ENCODE measurements at regions not wholly inside any gene's neighbourhood (a gene's known extent, or its start where the extent isn't known, plus 50 kb on each side); places are given as distances from the start of the nearest gene placed in this dataset.

GRCh38 chr21:39033878-39034589 lies 149.2 kb downstream of the PSMG1 start:
- POLR2A ChIA-PET = no interaction called here
- CTCF ChIA-PET = no interaction called here
- no peak for TF ChIP-seq CTCF (IDR thresholded peaks at IDR 0.05; ENCODE audit: control extremely low read depth, extremely low read depth, low read depth, missing control alignments)
- no peak for DNase-seq (ENCODE audit: extremely low spot score)

GRCh38 chr21:39029900-39030884 lies 153.1 kb downstream of the PSMG1 start:
- no peak for DNase-seq (ENCODE audit: extremely low spot score)
- POLR2A ChIA-PET = no interaction called here
- CTCF ChIA-PET = no interaction called here
- TF ChIP-seq CTCF (IDR thresholded peaks at IDR 0.05; ENCODE audit: control extremely low read depth, extremely low read depth, low read depth, missing control alignments) = no peak

DNA sequence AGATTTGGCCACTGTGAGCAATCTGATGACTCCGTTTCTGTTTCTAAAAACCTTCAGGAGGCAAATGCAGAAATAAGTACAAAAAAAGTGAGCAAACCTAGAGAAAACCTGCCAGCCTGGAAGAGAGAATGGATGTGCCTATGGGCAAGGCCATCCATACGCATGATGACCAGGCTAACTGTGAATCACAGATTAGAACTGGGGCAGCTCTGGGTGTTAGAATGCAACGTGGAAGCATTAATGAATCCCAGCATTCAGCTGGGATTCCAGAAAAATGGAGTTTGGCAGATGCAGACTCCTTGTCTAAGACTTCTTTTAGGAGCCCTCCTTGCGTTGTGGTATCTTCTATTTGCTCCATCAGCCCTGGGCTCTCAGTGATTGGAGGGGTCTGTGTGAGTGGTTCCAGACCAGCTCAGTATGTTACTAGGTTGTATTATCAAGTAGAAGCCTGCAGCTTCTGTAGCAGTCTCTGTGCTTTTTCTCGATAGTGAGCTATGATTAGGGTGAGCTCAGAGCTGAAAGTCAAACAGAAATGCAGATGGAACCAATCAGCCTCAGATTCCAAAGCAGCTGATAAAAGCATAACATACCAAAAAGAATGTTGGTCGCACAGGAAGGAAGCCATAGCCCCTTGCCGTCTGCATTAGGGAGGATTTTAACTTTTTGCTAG lies 154.0 kb downstream of the PSMG1 start:
- DNase-seq (ENCODE audit: extremely low spot score) = no peak
- TF ChIP-seq CTCF (IDR thresholded peaks at IDR 0.05; ENCODE audit: control extremely low read depth, extremely low read depth, low read depth, missing control alignments) = no peak
- CTCF ChIA-PET = interaction anchor here (1.0 kb wide), 1 partner anchor 16 kb away, joined by 3 read pairs; no protein-coding TSS in a partner anchor
- POLR2A ChIA-PET = no interaction called here

- no peak for DNase-seq (ENCODE audit: extremely low spot score)
- ChIA-PET CTCF (no interaction called here), POLR2A (no interaction called here)
- TF ChIP-seq CTCF (IDR thresholded peaks at IDR 0.05; ENCODE audit: control extremely low read depth, extremely low read depth, low read depth, missing control alignments) = no peak
These were observed 158.1 kb downstream of the PSMG1 start for GRCh38 chr21:39025198-39025597.

- ChIA-PET POLR2A (no interaction called here), CTCF (no interaction called here)
- no peak for DNase-seq (ENCODE audit: extremely low spot score)
- no peak for TF ChIP-seq CTCF (IDR thresholded peaks at IDR 0.05; ENCODE audit: control extremely low read depth, extremely low read depth, low read depth, missing control alignments)
These were observed 158.7 kb downstream of the PSMG1 start for GRCh38 chr21:39024538-39024937.
